ENCODE measurements at regions not wholly inside any gene's neighbourhood (a gene's known extent, or its start where the extent isn't known, plus 50 kb on each side); places are given as distances from the start of the nearest gene placed in this dataset.

DNA sequence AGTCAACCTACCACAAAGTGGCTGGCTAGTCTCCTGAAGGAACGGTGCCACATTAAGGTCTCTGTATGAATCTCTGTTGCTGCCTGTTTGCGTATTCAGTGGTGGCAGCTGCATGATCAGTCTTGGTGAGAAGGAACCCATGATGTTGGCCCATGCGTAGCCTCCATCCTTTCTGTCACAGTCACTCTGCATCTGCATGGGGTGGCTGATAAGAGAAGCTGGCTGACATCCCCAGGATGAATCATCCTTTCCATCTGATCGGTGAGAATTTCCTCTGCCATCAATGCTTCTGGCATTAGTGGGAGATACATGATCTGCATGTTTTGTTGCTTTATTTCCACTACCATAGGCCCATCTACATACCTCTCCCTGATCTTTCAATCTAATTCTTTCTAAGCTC, 199.0 kb upstream of the NECTIN1 start:
- H3K27ac ChIP-seq (ENCODE audit: insufficient read depth, low read depth, low read length), result no peak overlapping the region
- dilution Hi-C loops (cut with MboI; ENCODE audit: extremely low pct_ligation_motif_present, low sequenced_read_pairs) (no loop called here), intact Hi-C loops (cut with micrococcal nuclease) (no loop called here)
- no TSS peak for BruUV-seq (replicated peaks)
- no peaks in the 10 kb centered on the region for H3K27me3 ChIP-seq (ENCODE audit: control insufficient read depth in 2 of 2, insufficient read depth in 2 of 2, low read length in 2 of 2)
- H3K9me1 ChIP-seq (replicated peaks; ENCODE audit: control insufficient read depth, extremely low read depth, insufficient read depth, low read length), result no peaks in the 10 kb centered on the region
- no peak for TF ChIP-seq GATA2 (IDR thresholded peaks at IDR 0.05; ENCODE audit: insufficient read depth, insufficient read length, low read depth, low read length)
- TF ChIP-seq, protein P1, sequence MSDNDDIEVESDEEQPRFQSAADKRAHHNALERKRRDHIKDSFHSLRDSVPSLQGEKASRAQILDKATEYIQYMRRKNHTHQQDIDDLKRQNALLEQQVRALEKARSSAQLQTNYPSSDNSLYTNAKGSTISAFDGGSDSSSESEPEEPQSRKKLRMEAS (IDR thresholded peaks at IDR 0.05; ENCODE audit: insufficient read depth, insufficient read length), result no peak
- TF ChIP-seq JUN (IDR thresholded peaks at IDR 0.05; ENCODE audit: borderline replicate concordance, insufficient read depth, insufficient read length, low read depth), result no peak
- TF ChIP-seq MYC (IDR thresholded peaks at IDR 0.05; ENCODE audit: low read depth, low read length), result no peak
- no peak for TF ChIP-seq EZH2 (IDR thresholded peaks at IDR 0.05; ENCODE audit: borderline replicate concordance, low read depth, low read length, severe bottlenecking)
- TF ChIP-seq POLR2A (IDR thresholded peaks at IDR 0.05; ENCODE audit: low read depth, low read length), result no peak
- no peak for TF ChIP-seq POLR2AphosphoS5 (IDR thresholded peaks at IDR 0.05; ENCODE audit: insufficient read depth, low read depth, low read length)
- no peak overlapping the region for H2AFZ ChIP-seq (ENCODE audit: low read depth, low read length)
- no peaks in the 10 kb centered on the region for H3K4me1 ChIP-seq (ENCODE audit: control insufficient read depth, extremely low read depth, insufficient read depth, low read length)
- DNase-seq (ENCODE audit: low read depth, low spot score) (no peak), FAIRE-seq (no peak)
- no peaks in the 10 kb centered on the region for H4K20me1 ChIP-seq (replicated peaks; ENCODE audit: control insufficient read depth, extremely low read depth, insufficient read depth, low read length)
- no peaks in the 10 kb centered on the region for H3K79me2 ChIP-seq (ENCODE audit: control insufficient read depth, insufficient read depth, low read length)
- CTCF ChIA-PET, result no interaction called here
- no peak overlapping the region for H3K4me3 ChIP-seq (replicated peaks in 1 of 3; ENCODE audit: insufficient read depth in 1 of 3, low read depth in 1 of 3, low read length in 3 of 3)
- H3K9ac ChIP-seq (replicated peaks; ENCODE audit: extremely low read depth, insufficient read depth, low read length), result no peak overlapping the region
- H3K4me2 ChIP-seq (ENCODE audit: insufficient read depth, low read length), result no peak overlapping the region
- POLR2A ChIA-PET, result no interaction called here
- no peaks in the 10 kb centered on the region for H3K9me3 ChIP-seq (replicated peaks; ENCODE audit: control insufficient read depth, insufficient read depth, low read length)
- H3K36me3 ChIP-seq (ENCODE audit: control insufficient read depth in 2 of 2, extremely low read depth in 1 of 2, insufficient read depth in 2 of 2, low read length in 2 of 2), result no peaks in the 10 kb centered on the region

DNA sequence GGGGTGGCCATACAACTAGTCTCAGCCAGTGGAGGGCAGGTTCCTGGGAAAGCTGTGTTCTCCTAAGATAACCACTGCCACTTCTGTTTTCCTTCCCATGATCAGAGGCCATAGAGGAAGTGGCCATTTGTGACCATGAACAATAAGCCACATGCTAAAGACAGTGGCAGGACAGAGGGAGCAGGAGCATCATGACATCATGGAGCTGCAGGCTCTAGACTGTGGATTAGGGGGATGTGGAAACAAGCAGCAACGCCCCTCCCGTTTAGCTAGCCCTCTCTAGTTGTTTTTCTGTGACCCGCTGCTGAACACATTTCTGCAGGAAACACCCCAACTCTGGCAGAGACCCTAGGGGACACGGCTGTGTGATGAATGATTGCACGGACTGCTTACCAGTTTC, 195.0 kb upstream of the NECTIN1 start:
- dilution Hi-C loops (cut with MboI; ENCODE audit: extremely low pct_ligation_motif_present, low sequenced_read_pairs), result no loop called here
- no peak for DNase-seq (ENCODE audit: low read depth, low spot score)
- no TSS peak for BruUV-seq (replicated peaks)
- Histone ChIP-seq H3K4me3 (replicated peaks in 1 of 3; ENCODE audit: insufficient read depth in 1 of 3, low read depth in 1 of 3, low read length in 3 of 3) (no peak overlapping the region), H2AFZ (ENCODE audit: low read depth, low read length) (no peak overlapping the region), H3K4me1 (ENCODE audit: control insufficient read depth, extremely low read depth, insufficient read depth, low read length) (no peaks in the 10 kb centered on the region), H4K20me1 (replicated peaks; ENCODE audit: control insufficient read depth, extremely low read depth, insufficient read depth, low read length) (no peaks in the 10 kb centered on the region), H3K27ac (ENCODE audit: insufficient read depth, low read depth, low read length) (no peak overlapping the region), H3K9me3 (replicated peaks; ENCODE audit: control insufficient read depth, insufficient read depth, low read length) (no peaks in the 10 kb centered on the region), H3K9ac (replicated peaks; ENCODE audit: extremely low read depth, insufficient read depth, low read length) (no peak overlapping the region), H3K36me3 (ENCODE audit: control insufficient read depth in 2 of 2, extremely low read depth in 1 of 2, insufficient read depth in 2 of 2, low read length in 2 of 2) (no peaks in the 10 kb centered on the region), H3K27me3 (ENCODE audit: control insufficient read depth in 2 of 2, insufficient read depth in 2 of 2, low read length in 2 of 2) (no peaks in the 10 kb centered on the region), H3K9me1 (replicated peaks; ENCODE audit: control insufficient read depth, extremely low read depth, insufficient read depth, low read length) (no peaks in the 10 kb centered on the region), H3K79me2 (ENCODE audit: control insufficient read depth, insufficient read depth, low read length) (no peaks in the 10 kb centered on the region), H3K4me2 (ENCODE audit: insufficient read depth, low read length) (no peak overlapping the region)
- TF ChIP-seq JUN (IDR thresholded peaks at IDR 0.05; ENCODE audit: borderline replicate concordance, insufficient read depth, insufficient read length, low read depth) (no peak), EZH2 (IDR thresholded peaks at IDR 0.05; ENCODE audit: borderline replicate concordance, low read depth, low read length, severe bottlenecking) (no peak), MYC (IDR thresholded peaks at IDR 0.05; ENCODE audit: low read depth, low read length) (no peak), FOS (IDR thresholded peaks at IDR 0.05; ENCODE audit: borderline replicate concordance, insufficient read depth, low read length) (no peak), POLR2AphosphoS5 (IDR thresholded peaks at IDR 0.05; ENCODE audit: insufficient read depth, low read depth, low read length) (no peak), GATA2 (IDR thresholded peaks at IDR 0.05; ENCODE audit: insufficient read depth, insufficient read length, low read depth, low read length) (no peak), POLR2A (IDR thresholded peaks at IDR 0.05; ENCODE audit: low read depth, low read length) (no peak)
- TF ChIP-seq, protein P2, sequence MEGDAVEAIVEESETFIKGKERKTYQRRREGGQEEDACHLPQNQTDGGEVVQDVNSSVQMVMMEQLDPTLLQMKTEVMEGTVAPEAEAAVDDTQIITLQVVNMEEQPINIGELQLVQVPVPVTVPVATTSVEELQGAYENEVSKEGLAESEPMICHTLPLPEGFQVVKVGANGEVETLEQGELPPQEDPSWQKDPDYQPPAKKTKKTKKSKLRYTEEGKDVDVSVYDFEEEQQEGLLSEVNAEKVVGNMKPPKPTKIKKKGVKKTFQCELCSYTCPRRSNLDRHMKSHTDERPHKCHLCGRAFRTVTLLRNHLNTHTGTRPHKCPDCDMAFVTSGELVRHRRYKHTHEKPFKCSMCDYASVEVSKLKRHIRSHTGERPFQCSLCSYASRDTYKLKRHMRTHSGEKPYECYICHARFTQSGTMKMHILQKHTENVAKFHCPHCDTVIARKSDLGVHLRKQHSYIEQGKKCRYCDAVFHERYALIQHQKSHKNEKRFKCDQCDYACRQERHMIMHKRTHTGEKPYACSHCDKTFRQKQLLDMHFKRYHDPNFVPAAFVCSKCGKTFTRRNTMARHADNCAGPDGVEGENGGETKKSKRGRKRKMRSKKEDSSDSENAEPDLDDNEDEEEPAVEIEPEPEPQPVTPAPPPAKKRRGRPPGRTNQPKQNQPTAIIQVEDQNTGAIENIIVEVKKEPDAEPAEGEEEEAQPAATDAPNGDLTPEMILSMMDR (IDR thresholded peaks at IDR 0.05; ENCODE audit: extremely low read depth in 1 of 2, insufficient read depth in 1 of 2, low read depth in 1 of 2, low read length in 2 of 2), result no peak
- TF ChIP-seq, protein P1 (IDR thresholded peaks at IDR 0.05; ENCODE audit: insufficient read depth, insufficient read length), result no peak
- intact Hi-C loops (cut with micrococcal nuclease), result no loop called here
- ChIA-PET CTCF (no interaction called here), POLR2A (no interaction called here)
- no peak for FAIRE-seq

Data from endothelial cell of umbilical vein (primary cell).